ENCODE measurements at regions not wholly inside any gene's neighbourhood (a gene's known extent, or its start where the extent isn't known, plus 50 kb on each side); places are given as distances from the start of the nearest gene placed in this dataset.

DNA sequence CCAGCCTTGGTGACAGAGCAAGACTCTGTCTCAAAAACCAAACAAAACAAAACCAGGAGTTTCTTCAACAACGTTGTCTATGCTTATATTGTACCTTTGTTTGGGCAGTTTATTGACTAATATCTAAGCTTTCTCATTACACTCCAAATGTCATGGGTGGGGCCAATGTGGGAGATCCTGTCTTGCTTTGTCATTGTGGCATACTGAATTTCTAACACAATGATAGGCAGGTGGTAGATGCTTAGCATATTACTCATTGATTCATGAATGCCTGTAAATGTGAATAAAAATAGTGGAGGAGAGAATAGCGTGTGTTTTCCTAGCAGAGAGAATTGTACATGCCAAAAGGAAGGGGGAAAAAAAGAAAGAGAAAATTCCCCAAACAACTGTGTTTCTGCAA is 802.5 kb upstream of the EEF2KMT start:
- TF ChIP-seq, protein P1, sequence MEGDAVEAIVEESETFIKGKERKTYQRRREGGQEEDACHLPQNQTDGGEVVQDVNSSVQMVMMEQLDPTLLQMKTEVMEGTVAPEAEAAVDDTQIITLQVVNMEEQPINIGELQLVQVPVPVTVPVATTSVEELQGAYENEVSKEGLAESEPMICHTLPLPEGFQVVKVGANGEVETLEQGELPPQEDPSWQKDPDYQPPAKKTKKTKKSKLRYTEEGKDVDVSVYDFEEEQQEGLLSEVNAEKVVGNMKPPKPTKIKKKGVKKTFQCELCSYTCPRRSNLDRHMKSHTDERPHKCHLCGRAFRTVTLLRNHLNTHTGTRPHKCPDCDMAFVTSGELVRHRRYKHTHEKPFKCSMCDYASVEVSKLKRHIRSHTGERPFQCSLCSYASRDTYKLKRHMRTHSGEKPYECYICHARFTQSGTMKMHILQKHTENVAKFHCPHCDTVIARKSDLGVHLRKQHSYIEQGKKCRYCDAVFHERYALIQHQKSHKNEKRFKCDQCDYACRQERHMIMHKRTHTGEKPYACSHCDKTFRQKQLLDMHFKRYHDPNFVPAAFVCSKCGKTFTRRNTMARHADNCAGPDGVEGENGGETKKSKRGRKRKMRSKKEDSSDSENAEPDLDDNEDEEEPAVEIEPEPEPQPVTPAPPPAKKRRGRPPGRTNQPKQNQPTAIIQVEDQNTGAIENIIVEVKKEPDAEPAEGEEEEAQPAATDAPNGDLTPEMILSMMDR (IDR thresholded peaks at IDR 0.05 in 2 of 3, conservative IDR thresholded peaks at IDR 0.05 in 1 of 3; ENCODE audit: borderline replicate concordance in 1 of 3, insufficient read depth in 1 of 3, low read depth in 2 of 3, low read length in 2 of 3) = no peak
- no peak for TF ChIP-seq POLR2A (IDR thresholded peaks at IDR 0.05; ENCODE audit: borderline replicate concordance, extremely low read depth, insufficient read depth, insufficient read length)
- no peak for TF ChIP-seq YY1 (IDR thresholded peaks at IDR 0.05; ENCODE audit: extremely low read depth, insufficient replicate concordance, low read depth, low read length)
- no peak for TF ChIP-seq CEBPB (IDR thresholded peaks at IDR 0.05; ENCODE audit: low read depth)
- TF ChIP-seq, protein P2, sequence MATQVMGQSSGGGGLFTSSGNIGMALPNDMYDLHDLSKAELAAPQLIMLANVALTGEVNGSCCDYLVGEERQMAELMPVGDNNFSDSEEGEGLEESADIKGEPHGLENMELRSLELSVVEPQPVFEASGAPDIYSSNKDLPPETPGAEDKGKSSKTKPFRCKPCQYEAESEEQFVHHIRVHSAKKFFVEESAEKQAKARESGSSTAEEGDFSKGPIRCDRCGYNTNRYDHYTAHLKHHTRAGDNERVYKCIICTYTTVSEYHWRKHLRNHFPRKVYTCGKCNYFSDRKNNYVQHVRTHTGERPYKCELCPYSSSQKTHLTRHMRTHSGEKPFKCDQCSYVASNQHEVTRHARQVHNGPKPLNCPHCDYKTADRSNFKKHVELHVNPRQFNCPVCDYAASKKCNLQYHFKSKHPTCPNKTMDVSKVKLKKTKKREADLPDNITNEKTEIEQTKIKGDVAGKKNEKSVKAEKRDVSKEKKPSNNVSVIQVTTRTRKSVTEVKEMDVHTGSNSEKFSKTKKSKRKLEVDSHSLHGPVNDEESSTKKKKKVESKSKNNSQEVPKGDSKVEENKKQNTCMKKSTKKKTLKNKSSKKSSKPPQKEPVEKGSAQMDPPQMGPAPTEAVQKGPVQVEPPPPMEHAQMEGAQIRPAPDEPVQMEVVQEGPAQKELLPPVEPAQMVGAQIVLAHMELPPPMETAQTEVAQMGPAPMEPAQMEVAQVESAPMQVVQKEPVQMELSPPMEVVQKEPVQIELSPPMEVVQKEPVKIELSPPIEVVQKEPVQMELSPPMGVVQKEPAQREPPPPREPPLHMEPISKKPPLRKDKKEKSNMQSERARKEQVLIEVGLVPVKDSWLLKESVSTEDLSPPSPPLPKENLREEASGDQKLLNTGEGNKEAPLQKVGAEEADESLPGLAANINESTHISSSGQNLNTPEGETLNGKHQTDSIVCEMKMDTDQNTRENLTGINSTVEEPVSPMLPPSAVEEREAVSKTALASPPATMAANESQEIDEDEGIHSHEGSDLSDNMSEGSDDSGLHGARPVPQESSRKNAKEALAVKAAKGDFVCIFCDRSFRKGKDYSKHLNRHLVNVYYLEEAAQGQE (IDR thresholded peaks at IDR 0.05; ENCODE audit: low read depth) = no peak
- TF ChIP-seq EZH2phosphoT487 (IDR thresholded peaks at IDR 0.05; ENCODE audit: borderline replicate concordance) = no peak
- no peak for TF ChIP-seq POLR2AphosphoS5 (IDR thresholded peaks at IDR 0.05; ENCODE audit: low read depth, low read length)
- no peak for TF ChIP-seq ZNF274 (IDR thresholded peaks at IDR 0.05; ENCODE audit: low read depth, low read length)
- TF ChIP-seq TCF7L2 (IDR thresholded peaks at IDR 0.05; ENCODE audit: borderline replicate concordance, extremely low read depth, insufficient read depth, insufficient read length) = no peak
